Lower leg skin (tissue), 4 donors: ENCODE measurements at regions not wholly inside any gene's neighbourhood (a gene's known extent, or its start where the extent isn't known, plus 50 kb on each side); places are given as distances from the start of the nearest gene placed in this dataset.
A peak's percentile ranks its signal among the peaks of the same experiment; 100 is the strongest.

Experiments
- DNase-seq, 2 donors: peaks; one replicate each; pipeline ENCODE4 v3.0.0-alpha.2; 2019; ENCODE audit warnings: low spot score in 2 of 2
- H3K4me3 ChIP-seq: fragments of 200-600 bp; sonication (generic); 2 replicates; pipeline ENCODE4 v1.5.1; 2017; ENCODE audit warnings: mild to moderate bottlenecking, low read depth; ENCODE audit not compliant: poor library complexity, severe bottlenecking
- CTCF ChIP-seq, 3 donors: fragments of 450-650 bp; IDR thresholded peaks; one replicate each; pipeline ENCODE4 v1.5.1; 2016; ENCODE audit warnings: antibody characterized with exemption in 3 of 3, mild to moderate bottlenecking in 3 of 3, moderate library complexity in 2 of 3
- POLR2A ChIP-seq, 2 donors: fragments of 450-650 bp; IDR thresholded peaks; one replicate each; pipeline ENCODE4 v1.6.1; 2016 to 2017; ENCODE audit warnings: antibody characterized with exemption in 2 of 2, mild to moderate bottlenecking in 1 of 2, moderate library complexity in 1 of 2
- WGBS, 2 donors: methylation state at CpG; one replicate each; pipeline ENCODE4 v1.1.5; 2018; 5-methylcytosine and 5-hydroxymethylcytosine counted together
- intact Hi-C: fragments of 100-400 bp; cut with DNase I; formaldehyde crosslinking; loops from one replicate; pipeline ENCODE4 v1.15.0; 2023; ENCODE audit warnings: low total_unique reads

GRCh38 chr15:95875121-95875643 is 455.3 kb upstream of the NR2F2 start:
- 26 to 30% methylated on average over 7 of the region's 7 CpGs for WGBS, 2 donors
- DNase-seq, result peak in 1 of 2 donors; percentile 38

GRCh38 chr15:95880031-95880570 is 450.4 kb upstream of the NR2F2 start:
- whole genome bisulfite sequencing, 2 donors, result 62 to 71% methylated on average over 6 of the region's 6 CpGs
- TF ChIP-seq POLR2A (IDR thresholded peaks at IDR 0.05) (no peak), CTCF (IDR thresholded peaks at IDR 0.05) (no peak)
- no peak overlapping the region for H3K4me3 ChIP-seq
- DNase-seq, result no peak
- intact Hi-C loops, result no loop called here

More at GRCh38 chr15:95875121-95875643, 455.3 kb upstream of the NR2F2 start:
- TF ChIP-seq CTCF (IDR thresholded peaks at IDR 0.05) (no peak), POLR2A (IDR thresholded peaks at IDR 0.05) (no peak)
- intact Hi-C loops, result no loop called here
- H3K4me3 ChIP-seq, result no peak overlapping the region

GRCh38 chr15:95880630-95881029 is 449.9 kb upstream of the NR2F2 start:
- intact Hi-C loops, result no loop called here

GRCh38 chr15:95883064-95883463 is 447.4 kb upstream of the NR2F2 start:
- WGBS, 2 donors, result 85 to 88% methylated on average over 6 of the region's 6 CpGs
- no peak overlapping the region for H3K4me3 ChIP-seq
- no peak for DNase-seq
- intact Hi-C loops, result no loop called here
- TF ChIP-seq CTCF (IDR thresholded peaks at IDR 0.05) (no peak), POLR2A (IDR thresholded peaks at IDR 0.05) (no peak)

More at GRCh38 chr15:95880630-95881029, 449.9 kb upstream of the NR2F2 start:
- no peak for DNase-seq
- H3K4me3 ChIP-seq, result no peak overlapping the region
- TF ChIP-seq CTCF (IDR thresholded peaks at IDR 0.05) (no peak), POLR2A (IDR thresholded peaks at IDR 0.05) (no peak)
- WGBS, 2 donors, result 40 to 51% methylated on average over 2 of the region's 2 CpGs

GRCh38 chr15:95884276-95884675 is 446.2 kb upstream of the NR2F2 start:
- DNase-seq, result no peak
- 55 to 69% methylated on average over 5 of the region's 5 CpGs for WGBS, 2 donors
- no peak overlapping the region for H3K4me3 ChIP-seq
- TF ChIP-seq POLR2A (IDR thresholded peaks at IDR 0.05) (no peak), CTCF (IDR thresholded peaks at IDR 0.05) (no peak)
- intact Hi-C loops, result no loop called here
